Kidney epithelial cell (primary cell): ENCODE measurements at regions not wholly inside any gene's neighbourhood (a gene's known extent, or its start where the extent isn't known, plus 50 kb on each side); places are given as distances from the start of the nearest gene placed in this dataset.

ENCODE experiments used
- DNase-seq: peaks from one replicate; pipeline ENCODE4 v3.0.0-alpha.2; 2010; ENCODE audit warnings: low read depth
- H3K27me3 ChIP-seq: 2 replicates; pipeline ENCODE4 v1.6.0; 2011; ENCODE audit warnings: low read length; ENCODE audit not compliant: control insufficient read depth, insufficient read depth
- H3K36me3 ChIP-seq: 2 replicates; pipeline ENCODE4 v1.5.1; 2011; ENCODE audit warnings: low read length; ENCODE audit not compliant: control insufficient read depth, insufficient read depth
- H3K4me3 ChIP-seq: 2 replicates; pipeline ENCODE4 v1.5.1; 2011; ENCODE audit warnings: low read depth, mild to moderate bottlenecking, control low read depth, low read length
- CTCF ChIP-seq: IDR thresholded peaks from 2 replicates; pipeline ENCODE4 v1.5.1; 2011; ENCODE audit warnings: mild to moderate bottlenecking, moderate library complexity, low read length, control low read depth, inconsistent platforms; ENCODE audit not compliant: insufficient read depth, poor library complexity, severe bottlenecking

DNA sequence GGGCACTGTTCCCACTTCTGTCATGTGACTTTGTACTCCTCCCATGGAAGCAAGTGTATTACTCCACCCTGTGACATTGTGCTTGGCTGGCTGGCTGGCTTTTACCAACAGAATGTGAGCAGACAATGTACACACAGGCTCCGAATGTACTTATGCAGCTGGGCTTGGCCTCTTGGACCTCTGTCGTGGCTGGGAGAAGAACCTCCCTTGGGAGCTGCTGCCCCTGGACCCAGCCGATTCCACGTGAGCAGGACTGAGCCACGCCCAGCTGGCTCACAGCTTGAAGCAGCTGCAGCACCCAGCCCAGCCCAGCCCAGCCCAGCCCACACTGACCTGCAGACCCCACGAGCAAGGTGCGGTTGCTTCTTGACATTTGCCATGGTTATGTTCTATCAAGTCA is 177.5 kb downstream of the RBFOX3 start:
- H3K27me3 ChIP-seq, result peaks cover 6% of the 10 kb centered on the region
- H3K36me3 ChIP-seq, result no peaks in the 10 kb centered on the region
- DNase-seq, result no peak
- TF ChIP-seq CTCF, result no peak
- H3K4me3 ChIP-seq, result no peak overlapping the region

DNA sequence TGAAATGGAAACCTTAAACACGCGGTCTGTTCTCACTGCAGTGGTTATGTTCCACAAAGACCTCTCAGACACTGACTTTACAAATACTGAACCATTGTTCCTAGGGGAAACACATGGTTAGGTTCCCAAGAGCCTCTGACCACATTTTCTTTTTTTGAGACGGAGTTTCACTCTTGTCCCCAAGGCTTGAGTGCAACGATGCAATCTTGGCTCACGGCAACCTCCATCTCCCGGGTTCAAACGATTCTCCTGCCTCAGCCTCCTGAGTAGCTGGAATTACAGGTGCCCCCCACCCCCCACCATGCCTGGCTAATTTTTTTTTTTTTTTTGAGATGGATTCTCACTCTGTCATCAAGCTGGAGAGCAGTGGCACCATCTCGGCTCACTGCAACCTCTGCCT is 179.7 kb downstream of the RBFOX3 start:
- Histone ChIP-seq H3K27me3 (no peaks in the 10 kb centered on the region), H3K4me3 (no peak overlapping the region), H3K36me3 (no peaks in the 10 kb centered on the region)
- TF ChIP-seq CTCF, result no peak
- DNase-seq, result no peak

DNA sequence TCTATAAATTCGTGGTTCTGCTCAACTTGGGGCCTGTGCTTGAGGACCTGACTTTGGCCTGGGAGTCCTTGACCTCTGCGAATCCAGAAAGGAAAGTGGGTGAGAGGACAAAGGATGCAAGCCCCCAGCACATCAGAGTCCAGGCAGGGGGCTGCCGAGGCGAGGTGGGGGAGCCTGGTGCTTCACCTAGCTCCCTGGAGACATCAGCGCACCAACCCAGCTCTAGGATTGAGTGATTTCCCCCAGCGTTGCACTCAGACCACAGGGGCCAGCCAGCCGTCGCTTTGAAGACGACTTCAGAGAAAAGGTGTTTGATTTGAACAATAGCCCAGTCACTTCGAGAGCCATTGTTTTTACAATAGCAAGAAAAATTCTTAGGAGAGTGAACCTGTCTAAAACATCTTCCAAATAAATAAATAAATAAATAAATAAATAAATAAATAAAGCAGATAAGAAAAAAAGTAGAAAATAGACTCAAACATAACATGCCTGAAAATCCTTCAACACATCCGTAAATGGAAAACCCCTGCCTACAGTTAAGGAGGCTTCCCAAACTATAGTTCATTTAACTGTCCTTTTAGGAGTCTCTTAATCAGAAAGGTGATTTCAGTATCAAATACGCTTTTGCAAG is 180.9 kb downstream of the RBFOX3 start:
- no peak overlapping the region for H3K4me3 ChIP-seq
- H3K36me3 ChIP-seq, result no peaks in the 10 kb centered on the region
- TF ChIP-seq CTCF, result no peak
- DNase-seq, result no peak
- H3K27me3 ChIP-seq, result no peaks in the 10 kb centered on the region

DNA sequence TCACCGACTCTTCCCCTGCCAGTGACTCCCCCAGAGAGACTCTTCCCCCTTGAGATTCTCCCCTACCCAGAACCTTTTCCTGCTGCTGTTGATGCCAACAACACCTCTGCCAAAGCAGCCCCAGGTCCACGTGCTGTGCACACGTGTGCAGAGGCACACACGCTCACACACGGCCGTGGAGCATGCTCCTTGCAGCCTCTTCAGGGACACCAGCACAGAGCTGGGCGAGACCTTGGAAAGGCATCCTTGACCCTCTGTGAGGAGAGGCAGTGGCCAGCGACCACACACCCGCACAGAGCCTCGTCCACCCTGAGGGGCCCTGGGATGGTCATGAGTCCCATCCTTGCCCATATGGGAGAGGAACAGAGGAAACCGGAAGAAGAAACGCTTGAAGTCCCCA is 181.9 kb downstream of the RBFOX3 start:
- no peaks in the 10 kb centered on the region for H3K36me3 ChIP-seq
- TF ChIP-seq CTCF, result no peak
- no peak for DNase-seq
- no peak overlapping the region for H3K4me3 ChIP-seq
- no peaks in the 10 kb centered on the region for H3K27me3 ChIP-seq

DNA sequence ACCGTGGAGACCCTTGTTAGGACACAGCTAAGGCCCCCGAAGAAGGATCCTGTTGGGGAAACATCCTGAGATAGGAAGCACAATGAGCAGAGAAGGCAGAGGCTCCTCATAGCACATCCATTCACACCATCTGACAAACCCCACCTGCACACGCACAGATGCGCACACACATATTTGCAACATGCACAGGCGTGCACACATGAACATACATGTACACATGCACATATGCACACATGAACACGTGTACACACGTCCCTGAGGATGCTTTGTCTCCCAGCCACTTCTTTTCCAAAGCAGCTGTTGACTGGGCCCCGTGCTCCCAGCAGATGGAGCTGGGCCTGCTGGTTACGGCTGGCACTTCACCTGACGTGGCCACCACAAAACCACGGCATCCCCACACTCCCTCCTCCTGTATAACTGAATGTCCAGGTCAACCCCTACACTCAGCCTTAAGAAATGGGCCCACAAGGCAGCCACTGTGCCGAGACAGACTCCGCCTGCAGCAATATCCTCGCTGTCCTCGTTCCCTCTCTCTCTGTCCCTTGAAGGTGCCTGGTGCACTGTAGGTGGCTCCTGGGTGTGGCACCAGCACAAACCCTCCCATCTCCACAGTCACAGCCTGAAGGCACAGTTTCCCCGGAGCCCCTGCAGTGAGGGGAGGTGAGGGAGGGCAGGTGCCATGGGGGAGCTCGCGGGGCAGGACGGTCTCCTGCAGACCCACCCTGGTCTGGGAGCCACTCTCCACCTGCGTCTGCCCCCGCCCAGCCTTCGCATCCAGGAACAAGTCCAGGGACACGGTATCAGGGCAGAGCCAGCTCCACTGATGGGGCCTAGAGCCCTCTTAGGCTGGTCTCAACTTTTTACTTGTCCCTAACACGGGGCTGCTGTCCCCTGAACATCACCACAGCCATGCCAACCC is 183.0 kb downstream of the RBFOX3 start:
- TF ChIP-seq CTCF, result no peak
- no peaks in the 10 kb centered on the region for H3K27me3 ChIP-seq
- H3K36me3 ChIP-seq, result no peaks in the 10 kb centered on the region
- no peak for DNase-seq
- H3K4me3 ChIP-seq, result no peak overlapping the region
